Endothelial cell of umbilical vein (primary cell): ENCODE measurements at regions not wholly inside any gene's neighbourhood (a gene's known extent, or its start where the extent isn't known, plus 50 kb on each side); places are given as distances from the start of the nearest gene placed in this dataset.

ENCODE experiments used
- CTCF ChIP-seq, 2 donors: IDR thresholded peaks; 1 replicate in 1 of 2; 2 replicates in 1 of 2; pipeline ENCODE4 v1.5.1; 2011; ENCODE audit warnings: low read length in 2 of 2, mild to moderate bottlenecking in 2 of 2, moderate library complexity in 2 of 2, control low read depth in 1 of 2, inconsistent platforms in 1 of 2, low read depth in 1 of 2; ENCODE audit not compliant: insufficient read depth in 1 of 2; ENCODE audit errors: extremely low read depth in 1 of 2
- EZH2 ChIP-seq: IDR thresholded peaks from 2 replicates; pipeline ENCODE4 v1.6.1; 2012; ENCODE audit warnings: borderline replicate concordance, low read depth, mild to moderate bottlenecking, moderate library complexity, low read length, inconsistent platforms; ENCODE audit not compliant: severe bottlenecking
- FOS ChIP-seq: IDR thresholded peaks from 2 replicates; pipeline ENCODE4 v1.6.1; 2011; ENCODE audit warnings: mild to moderate bottlenecking, low read length, moderate library complexity, borderline replicate concordance; ENCODE audit not compliant: insufficient read depth
- POLR2AphosphoS5 ChIP-seq: IDR thresholded peaks from 2 replicates; pipeline ENCODE4 v1.6.1; 2012; ENCODE audit warnings: low read depth, mild to moderate bottlenecking, control low read depth, low read length, moderate library complexity; ENCODE audit not compliant: insufficient read depth

- TF ChIP-seq EZH2 (no peak), CTCF (IDR thresholded peaks at IDR 0.05; ENCODE audit: extremely low read depth in 1 of 2, insufficient read depth in 1 of 2, low read depth in 1 of 2, low read length in 2 of 2) (no peak), POLR2AphosphoS5 (no peak), FOS (no peak)
These were observed 960.0 kb downstream of the DIPK2A start for GRCh38 chr3:144931590-144931989.
